ENCODE measurements at regions not wholly inside any gene's neighbourhood (a gene's known extent, or its start where the extent isn't known, plus 50 kb on each side); places are given as distances from the start of the nearest gene placed in this dataset.

GRCh38 chr16:5681966-5682365 lies 584.4 kb upstream of the EEF2KMT start:
- DNase-seq (ENCODE audit: low read depth in 2 of 2), result no peak

GRCh38 chr16:5678371-5678770 lies 580.8 kb upstream of the EEF2KMT start:
- DNase-seq (ENCODE audit: low read depth in 2 of 2), result no peak

GRCh38 chr16:5671421-5671820 lies 573.8 kb upstream of the EEF2KMT start:
- no peak for DNase-seq (ENCODE audit: low read depth in 2 of 2)

- no peak for DNase-seq (ENCODE audit: low read depth in 2 of 2)
Observed at GRCh38 chr16:5670198-5670597, 572.6 kb upstream of the EEF2KMT start.

- DNase-seq (ENCODE audit: low read depth in 2 of 2), result no peak
Observed at GRCh38 chr16:5668553-5668952, 571.0 kb upstream of the EEF2KMT start.

GRCh38 chr16:5665834-5666233 lies 568.2 kb upstream of the EEF2KMT start:
- DNase-seq (ENCODE audit: low read depth in 2 of 2), result no peak

GRCh38 chr16:5653789-5654188 lies 556.2 kb upstream of the EEF2KMT start:
- no peak for DNase-seq (ENCODE audit: low read depth in 2 of 2)

- no peak for DNase-seq (ENCODE audit: low read depth in 2 of 2)
Observed at GRCh38 chr16:5653041-5653440, 555.4 kb upstream of the EEF2KMT start.

GRCh38 chr16:5649762-5650743 lies 552.5 kb upstream of the EEF2KMT start:
- no peak for DNase-seq (ENCODE audit: low read depth in 2 of 2)

- no peak for DNase-seq (ENCODE audit: low read depth in 2 of 2)
Observed at GRCh38 chr16:5647051-5647450, 549.5 kb upstream of the EEF2KMT start.

- DNase-seq (ENCODE audit: low read depth in 2 of 2), result no peak
Observed at GRCh38 chr16:5643855-5644531, 546.4 kb upstream of the EEF2KMT start.

- no peak for DNase-seq (ENCODE audit: low read depth in 2 of 2)
Observed at GRCh38 chr16:5642436-5642835, 544.8 kb upstream of the EEF2KMT start.

- DNase-seq (ENCODE audit: low read depth in 2 of 2), result no peak
Observed at GRCh38 chr16:5642011-5642410, 544.4 kb upstream of the EEF2KMT start.

- DNase-seq (ENCODE audit: low read depth in 2 of 2), result no peak
Observed at GRCh38 chr16:5640883-5641282, 543.3 kb upstream of the EEF2KMT start.

- no peak for DNase-seq (ENCODE audit: low read depth in 2 of 2)
Observed at GRCh38 chr16:5639531-5639930, 541.9 kb upstream of the EEF2KMT start.

GRCh38 chr16:5635331-5635730 lies 537.7 kb upstream of the EEF2KMT start:
- no peak for DNase-seq (ENCODE audit: low read depth in 2 of 2)

- no peak for DNase-seq (ENCODE audit: low read depth in 2 of 2)
Observed at GRCh38 chr16:5634666-5635180, 537.1 kb upstream of the EEF2KMT start.

GRCh38 chr16:5633845-5634440 lies 536.3 kb upstream of the EEF2KMT start:
- DNase-seq (ENCODE audit: low read depth in 2 of 2), result no peak

GRCh38 chr16:5622234-5622884 lies 524.8 kb upstream of the EEF2KMT start:
- DNase-seq (ENCODE audit: low read depth in 2 of 2), result no peak

GRCh38 chr16:5621826-5622225 lies 524.2 kb upstream of the EEF2KMT start:
- DNase-seq (ENCODE audit: low read depth in 2 of 2), result no peak

GRCh38 chr16:5619304-5619703 lies 521.7 kb upstream of the EEF2KMT start:
- no peak for DNase-seq (ENCODE audit: low read depth in 2 of 2)

GRCh38 chr16:5616841-5617240 lies 519.2 kb upstream of the EEF2KMT start:
- DNase-seq (ENCODE audit: low read depth in 2 of 2), result no peak

All from activated CD8-positive, alpha-beta memory T cell treated with anti-CD3 and anti-CD28 coated beads for 4 hours (primary cell).